HG03342 (cell line): ENCODE measurements at regions not wholly inside any gene's neighbourhood (a gene's known extent, or its start where the extent isn't known, plus 50 kb on each side); places are given as distances from the start of the nearest gene placed in this dataset.
"Not testable (repeated sequence)": the region's sequence is repeated elsewhere in the genome, so short reads cannot be mapped to it uniquely, and the experiment has no call there.

Source experiments
- ATAC-seq: cut with Tn5 transposase; IDR thresholded peaks from one replicate; pipeline ENCODE4 v1.9.1; 2021; ENCODE audit warnings: mild to moderate bottlenecking, moderate library complexity; ENCODE audit not compliant: unreplicated experiment

DNA sequence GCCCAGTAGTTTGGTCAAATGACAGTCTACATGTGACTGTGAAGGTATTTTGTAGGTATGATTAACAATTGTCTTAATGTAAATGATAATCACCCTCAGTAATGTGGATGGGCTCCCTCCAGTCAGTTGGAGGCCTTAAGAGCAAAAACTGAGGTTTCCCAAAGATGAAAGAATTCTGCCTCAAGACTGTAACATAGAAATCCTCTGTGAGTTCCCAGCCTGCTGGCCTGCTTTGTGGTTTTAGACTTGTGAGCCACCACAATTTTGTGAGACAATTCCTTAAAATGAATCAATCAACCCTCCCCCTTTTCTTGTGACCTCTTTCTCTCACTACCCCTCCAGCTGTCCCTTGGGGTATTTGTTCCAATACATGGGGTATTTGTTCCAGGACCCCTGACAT is 226.4 kb upstream of the DPYD start:
- no peak for ATAC-seq

DNA sequence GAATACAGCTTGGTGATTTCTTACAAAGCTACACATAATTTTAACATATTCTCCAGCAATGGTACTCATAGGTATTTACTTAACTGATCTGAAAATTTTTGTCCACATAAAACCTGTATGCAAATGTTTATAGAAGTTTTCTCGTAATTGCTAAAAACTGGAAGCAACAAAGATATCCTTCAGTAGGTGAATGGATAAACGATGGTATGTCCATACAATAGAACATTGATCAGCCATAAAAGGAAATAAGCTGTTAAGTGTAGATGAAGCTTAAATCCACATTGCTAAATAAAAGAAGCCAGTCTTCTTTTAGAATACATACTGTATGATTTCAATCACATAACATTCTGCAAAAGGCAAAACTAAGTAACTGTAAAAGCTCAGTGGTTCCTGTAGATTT is 224.8 kb upstream of the DPYD start:
- no peak for ATAC-seq

DNA sequence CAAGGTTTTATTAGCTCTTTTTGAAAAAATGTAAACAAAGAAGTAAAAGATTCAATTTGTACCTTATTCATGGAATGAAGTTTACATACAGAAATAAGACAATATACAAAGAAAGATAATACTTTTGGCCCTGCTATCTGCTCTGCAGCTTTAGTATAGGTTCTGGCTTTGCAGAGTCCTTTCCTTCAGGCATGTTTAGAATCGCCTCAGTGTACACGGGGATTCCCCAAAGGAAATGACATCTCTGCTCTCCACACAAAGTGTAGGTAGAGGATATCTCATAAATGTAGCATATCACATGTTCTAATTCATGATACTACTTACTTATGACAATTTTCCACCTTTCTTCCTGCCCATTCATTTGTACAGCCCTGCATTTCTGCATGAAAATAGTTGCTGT is 222.6 kb upstream of the DPYD start:
- ATAC-seq, result no peak

GRCh38 chr1:98133131-98133530 is 212.3 kb upstream of the DPYD start:
- no peak for ATAC-seq

DNA sequence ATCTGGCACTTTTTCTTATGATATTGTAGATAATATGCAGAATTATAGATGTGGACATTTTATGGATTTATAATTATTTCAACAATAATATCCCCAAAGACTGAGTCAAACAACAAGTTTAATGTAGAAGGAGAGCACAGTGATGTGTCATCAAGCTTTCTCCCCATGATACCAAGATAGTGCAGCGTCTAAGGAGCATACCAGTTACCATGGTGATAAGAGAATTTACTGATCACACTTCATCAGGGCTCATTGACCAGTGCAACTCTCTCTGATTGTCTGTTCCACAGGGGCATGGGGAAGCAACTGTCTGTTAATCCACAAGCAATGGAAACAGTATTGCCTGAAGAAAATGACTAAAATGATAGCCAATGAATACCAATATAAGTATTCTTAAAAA is 209.6 kb upstream of the DPYD start:
- no peak for ATAC-seq

GRCh38 chr1:98129491-98129890 is 208.7 kb upstream of the DPYD start:
- no peak for ATAC-seq

DNA sequence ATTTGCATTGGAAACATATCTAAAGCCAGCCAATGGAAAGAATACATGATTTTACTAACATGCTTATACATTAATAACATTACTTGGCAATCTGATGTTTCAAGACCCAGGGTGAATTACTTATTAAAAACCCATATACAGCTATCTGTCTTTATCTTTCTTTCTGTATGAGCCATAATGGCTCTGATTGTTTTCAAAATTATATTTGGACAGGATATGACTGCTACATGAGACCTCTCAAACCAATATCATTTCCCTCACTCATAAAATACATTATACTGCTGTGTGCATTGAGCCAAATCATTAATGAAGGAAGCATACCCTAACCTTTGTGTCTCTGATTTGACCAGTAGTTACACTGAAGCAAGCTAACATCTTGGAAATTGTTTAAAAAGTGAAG is 205.9 kb upstream of the DPYD start:
- ATAC-seq, result no peak

- ATAC-seq, result no peak
Observed at GRCh38 chr1:98121646-98122045, 200.8 kb upstream of the DPYD start.

DNA sequence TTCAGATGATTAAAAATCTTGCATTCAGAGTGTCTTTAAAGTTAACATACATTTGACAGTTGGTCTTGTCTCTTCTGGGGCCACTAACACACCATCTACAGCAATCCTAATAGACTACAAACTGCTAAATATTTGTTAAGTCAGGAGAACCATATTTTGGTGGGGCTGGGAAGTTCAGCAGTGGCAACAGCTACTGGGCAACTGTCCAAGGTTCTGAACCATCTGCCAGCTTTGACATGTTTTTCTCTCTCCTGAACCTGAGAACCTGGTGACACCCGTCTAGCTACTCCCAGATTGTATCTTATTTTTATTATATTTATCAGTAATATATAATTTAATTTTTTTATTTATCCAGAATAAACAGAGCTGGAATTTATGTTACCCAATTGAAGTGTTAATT is 199.0 kb upstream of the DPYD start:
- ATAC-seq, result no peak

DNA sequence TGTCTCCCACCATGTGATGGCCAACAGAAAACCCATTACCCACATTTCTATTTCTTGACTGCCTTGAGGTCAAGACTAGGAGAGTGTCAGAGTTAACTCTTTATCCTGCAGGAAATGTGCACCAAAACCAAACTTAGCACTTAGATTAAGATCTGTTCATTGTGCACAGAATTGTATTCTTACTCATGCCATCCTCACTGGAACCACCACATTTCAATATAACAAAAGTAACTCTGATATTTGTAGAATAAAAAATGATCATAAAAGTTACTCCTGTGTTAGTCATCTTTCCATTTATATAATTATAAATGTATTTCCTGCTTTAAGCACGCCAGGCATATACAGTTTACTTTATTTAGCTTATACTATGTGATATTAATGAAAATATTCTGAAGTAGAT is 193.0 kb upstream of the DPYD start:
- no peak for ATAC-seq

DNA sequence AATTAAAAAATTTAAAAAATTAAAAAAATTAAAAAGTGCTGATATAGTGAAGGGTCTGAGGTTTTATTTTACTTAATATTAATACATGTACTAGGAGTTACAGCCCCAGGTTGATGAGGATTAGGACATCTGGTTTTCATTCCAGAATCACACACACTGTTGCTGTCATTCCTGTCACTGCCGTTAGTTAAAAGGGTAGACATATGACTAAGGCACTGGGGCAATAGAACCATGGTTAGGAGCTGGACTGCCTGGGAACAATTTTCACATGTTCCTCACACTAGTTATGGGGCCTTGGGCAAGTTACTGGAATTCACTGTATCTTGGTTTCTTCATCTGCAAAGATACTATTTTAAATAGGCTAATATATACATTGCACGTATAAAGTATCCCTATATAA is 191.8 kb upstream of the DPYD start:
- no peak for ATAC-seq

- ATAC-seq, result no peak
Observed at GRCh38 chr1:98110674-98111073, 189.8 kb upstream of the DPYD start.

- ATAC-seq, result not testable (repeated sequence)
Observed at GRCh38 chr1:98108378-98108777, 187.5 kb upstream of the DPYD start.

DNA sequence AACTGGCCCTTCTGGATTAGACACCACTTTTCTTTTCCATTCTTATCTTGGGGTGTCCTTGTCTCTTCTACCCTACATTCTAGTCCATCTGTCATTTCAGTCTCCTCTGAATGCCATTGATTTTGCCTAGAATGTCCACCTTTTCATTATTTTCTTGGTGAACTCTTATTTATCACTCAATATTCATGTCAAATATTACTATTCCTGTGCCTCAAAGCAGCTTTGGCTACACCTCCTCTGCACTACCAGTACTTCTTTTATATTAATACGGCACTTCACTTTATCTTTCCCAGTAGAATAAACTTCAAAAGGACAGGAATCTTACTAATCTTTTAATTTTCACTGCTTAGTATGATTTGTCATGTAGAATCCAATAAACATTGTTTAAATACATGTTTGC is 186.4 kb upstream of the DPYD start:
- no peak for ATAC-seq

DNA sequence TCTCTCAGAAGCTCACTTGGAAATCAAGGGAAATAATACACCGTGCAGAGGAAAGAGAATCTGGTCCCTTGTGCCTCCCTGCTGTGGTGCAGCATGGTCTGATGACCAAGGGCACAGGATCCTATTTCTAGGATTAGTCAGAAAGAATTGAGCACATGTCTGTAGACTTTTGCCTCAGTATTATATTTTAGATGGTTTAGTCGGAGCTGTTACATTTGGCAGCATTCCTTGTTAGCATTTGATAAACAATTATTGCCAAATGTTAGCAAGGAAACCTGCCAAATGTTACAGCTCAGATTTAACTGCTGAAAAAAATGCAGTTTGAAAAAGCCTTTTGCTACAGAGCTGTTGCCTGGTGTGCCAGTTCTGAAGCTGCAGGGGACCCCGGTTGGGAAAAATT is 183.5 kb upstream of the DPYD start:
- no peak for ATAC-seq

- no peak for ATAC-seq
Observed at GRCh38 chr1:98103617-98104285, 182.9 kb upstream of the DPYD start.

DNA sequence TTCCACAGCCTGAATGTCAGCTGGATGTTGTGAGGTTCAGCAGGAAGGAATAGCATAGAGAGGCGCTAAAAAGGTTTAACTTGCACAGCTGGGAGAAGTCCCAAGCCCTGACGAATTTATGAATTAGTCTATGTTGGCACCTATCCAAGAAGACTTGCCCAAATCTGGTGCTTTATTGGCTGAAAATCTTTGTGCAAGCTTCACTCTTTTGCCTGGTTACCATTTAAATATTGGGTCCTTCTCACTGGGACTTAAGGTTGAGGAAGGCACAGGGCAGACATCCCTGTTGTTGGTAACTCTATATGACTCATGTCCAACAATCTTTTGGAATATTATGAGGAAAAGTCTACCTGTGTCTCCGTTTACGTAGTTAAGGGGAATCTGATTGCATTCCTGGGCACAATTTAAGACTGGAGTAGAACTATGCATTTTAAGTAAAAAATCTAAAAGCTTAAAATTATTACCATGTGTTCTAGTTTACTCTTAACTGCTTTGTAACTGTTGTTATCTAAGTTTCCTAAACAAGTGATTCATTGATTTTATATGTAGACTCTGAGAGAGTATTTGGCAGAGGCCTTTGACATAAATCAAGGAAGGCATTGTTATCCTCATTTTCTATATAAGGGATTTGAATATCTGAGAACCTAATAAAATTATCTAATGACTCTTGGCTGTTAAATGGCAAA is 181.7 kb upstream of the DPYD start:
- ATAC-seq, result no peak

DNA sequence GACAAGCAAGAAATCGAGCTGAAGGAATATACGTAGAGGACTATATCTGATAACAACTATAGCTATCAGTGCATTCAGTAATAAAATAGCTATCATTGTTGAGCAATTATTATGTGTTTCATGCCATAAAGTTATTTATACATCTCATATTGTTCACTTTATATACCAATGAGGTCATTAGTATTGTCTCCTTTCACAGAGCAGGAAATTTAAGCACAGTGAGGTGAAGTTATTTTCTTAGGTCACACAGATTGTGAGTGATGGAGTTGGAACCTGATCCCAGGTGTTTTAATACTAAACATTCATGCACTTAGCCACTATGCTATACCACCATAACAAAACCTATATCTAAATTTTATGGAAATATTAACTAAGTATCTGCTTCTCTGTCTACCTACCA is 180.5 kb upstream of the DPYD start:
- no peak for ATAC-seq

- no peak for ATAC-seq
Observed at GRCh38 chr1:98099501-98099900, 178.7 kb upstream of the DPYD start.

DNA sequence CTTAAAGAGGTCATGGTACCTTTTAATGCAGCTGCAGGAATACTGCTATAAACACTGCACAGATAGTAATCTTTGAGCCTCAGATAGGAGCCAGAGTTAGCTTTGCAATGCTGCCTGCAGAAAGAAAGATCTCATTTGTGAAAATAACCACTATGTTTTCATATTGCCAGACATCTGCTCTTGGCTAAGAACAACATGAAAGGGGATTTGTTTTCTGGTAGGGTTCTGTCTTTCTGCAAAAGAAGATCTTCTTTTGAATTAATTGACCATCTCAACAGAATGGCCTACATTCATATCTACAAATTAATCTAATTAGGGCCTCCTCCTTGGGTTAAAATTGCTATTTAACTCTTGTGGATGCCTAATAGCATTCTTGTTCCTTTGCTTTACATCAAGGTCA is 177.6 kb upstream of the DPYD start:
- no peak for ATAC-seq

GRCh38 chr1:98090351-98090750 is 169.5 kb upstream of the DPYD start:
- no peak for ATAC-seq

DNA sequence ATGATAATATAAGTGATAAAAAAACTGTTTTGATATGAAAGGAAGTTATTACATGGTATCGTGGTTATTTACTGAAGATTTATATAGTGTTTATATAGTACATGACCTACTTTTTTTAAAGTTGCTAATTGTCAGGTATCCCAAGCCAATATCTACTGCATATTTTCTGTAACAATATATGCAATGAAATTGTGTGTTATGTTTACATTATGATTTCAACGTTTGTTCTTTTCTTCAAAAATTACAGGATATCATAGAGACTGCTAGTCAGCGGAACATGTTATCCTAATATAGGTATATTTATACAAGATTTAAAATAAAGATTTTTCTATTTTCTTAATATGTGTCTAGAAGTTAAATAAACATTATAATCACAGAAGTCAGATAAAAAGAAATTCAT is 167.5 kb upstream of the DPYD start:
- no peak for ATAC-seq
